Loucy (cell line): ENCODE measurements at regions not wholly inside any gene's neighbourhood (a gene's known extent, or its start where the extent isn't known, plus 50 kb on each side); places are given as distances from the start of the nearest gene placed in this dataset.

Experiments used
- EZH2phosphoT487 ChIP-seq: fragments of 200-600 bp; IDR thresholded peaks from 2 replicates; pipeline ENCODE4 v1.6.1; 2018; ENCODE audit warnings: antibody characterized with exemption, mild to moderate bottlenecking, moderate library complexity, borderline replicate concordance
- TF ChIP-seq, protein P1 (sequence below): fragments of 200-600 bp; sonication (generic); conservative IDR thresholded peaks from 2 replicates; pipeline ENCODE4 v1.5.1; 2014; ENCODE audit warnings: mild to moderate bottlenecking, antibody characterized with exemption, low read length

DNA sequence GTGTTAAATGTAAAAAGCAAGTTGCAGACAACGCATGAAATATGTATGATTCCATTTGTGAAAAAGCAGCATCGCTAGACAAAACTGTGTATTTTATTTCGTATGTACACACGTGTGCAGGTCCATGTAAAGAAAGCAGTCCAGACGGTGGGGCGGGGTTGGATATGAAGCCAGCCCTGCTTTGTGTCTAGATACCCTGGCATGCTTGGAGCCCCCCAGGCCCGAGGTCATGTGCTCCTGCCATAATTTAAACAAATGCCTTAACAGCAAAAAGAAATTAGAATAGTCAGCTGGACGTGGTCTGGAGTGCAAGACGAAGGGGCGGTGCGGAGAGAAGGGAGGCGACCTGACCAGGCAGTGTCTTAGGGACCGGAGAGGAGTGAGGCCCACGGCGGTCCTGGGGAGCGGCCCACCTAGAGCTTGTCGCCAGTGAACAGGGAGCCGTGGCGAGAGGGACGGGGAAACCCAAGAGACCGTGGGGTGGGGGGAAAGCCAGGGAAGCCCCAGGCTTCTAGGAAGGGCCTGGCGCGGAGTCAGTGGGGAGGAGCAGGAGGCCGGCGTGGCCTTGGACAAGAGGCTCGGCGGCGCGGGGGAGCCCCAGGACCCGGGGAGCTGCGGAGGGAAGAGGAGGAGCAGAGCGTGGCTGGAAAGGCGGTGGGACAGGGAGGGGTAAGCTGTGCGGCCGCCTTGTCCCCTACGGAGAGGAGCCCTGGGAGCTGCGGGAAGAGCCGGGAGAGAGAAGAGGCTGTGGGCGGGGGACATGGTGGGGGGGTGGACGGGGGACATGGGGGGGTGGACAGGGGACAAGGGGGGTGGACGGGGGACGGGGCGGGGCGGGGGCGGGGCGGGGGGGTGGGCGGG, 118.5 kb upstream of the C14orf180 start:
- TF ChIP-seq, protein P1, sequence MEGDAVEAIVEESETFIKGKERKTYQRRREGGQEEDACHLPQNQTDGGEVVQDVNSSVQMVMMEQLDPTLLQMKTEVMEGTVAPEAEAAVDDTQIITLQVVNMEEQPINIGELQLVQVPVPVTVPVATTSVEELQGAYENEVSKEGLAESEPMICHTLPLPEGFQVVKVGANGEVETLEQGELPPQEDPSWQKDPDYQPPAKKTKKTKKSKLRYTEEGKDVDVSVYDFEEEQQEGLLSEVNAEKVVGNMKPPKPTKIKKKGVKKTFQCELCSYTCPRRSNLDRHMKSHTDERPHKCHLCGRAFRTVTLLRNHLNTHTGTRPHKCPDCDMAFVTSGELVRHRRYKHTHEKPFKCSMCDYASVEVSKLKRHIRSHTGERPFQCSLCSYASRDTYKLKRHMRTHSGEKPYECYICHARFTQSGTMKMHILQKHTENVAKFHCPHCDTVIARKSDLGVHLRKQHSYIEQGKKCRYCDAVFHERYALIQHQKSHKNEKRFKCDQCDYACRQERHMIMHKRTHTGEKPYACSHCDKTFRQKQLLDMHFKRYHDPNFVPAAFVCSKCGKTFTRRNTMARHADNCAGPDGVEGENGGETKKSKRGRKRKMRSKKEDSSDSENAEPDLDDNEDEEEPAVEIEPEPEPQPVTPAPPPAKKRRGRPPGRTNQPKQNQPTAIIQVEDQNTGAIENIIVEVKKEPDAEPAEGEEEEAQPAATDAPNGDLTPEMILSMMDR, result no peak
- TF ChIP-seq EZH2phosphoT487, result no peak
